ENCODE measurements at regions not wholly inside any gene's neighbourhood (a gene's known extent, or its start where the extent isn't known, plus 50 kb on each side); places are given as distances from the start of the nearest gene placed in this dataset.

- H3K27ac ChIP-seq, result no peak overlapping the region
- no peak for DNase-seq (ENCODE audit: low read depth, low spot score)
These were observed 98.1 kb upstream of the PIEZO2 start for GRCh38 chr18:11247381-11247970.

GRCh38 chr18:11246495-11247300, 97.3 kb upstream of the PIEZO2 start:
- no peak overlapping the region for H3K27ac ChIP-seq
- no peak for DNase-seq (ENCODE audit: low read depth, low spot score)

- no peak overlapping the region for H3K27ac ChIP-seq
- no peak for DNase-seq (ENCODE audit: low read depth, low spot score)
These were observed 96.5 kb upstream of the PIEZO2 start for GRCh38 chr18:11245879-11246278.

GRCh38 chr18:11237484-11237883, 88.1 kb upstream of the PIEZO2 start:
- no peak for DNase-seq (ENCODE audit: low read depth, low spot score)
- H3K27ac ChIP-seq, result no peak overlapping the region

GRCh38 chr18:11237066-11237465, 87.7 kb upstream of the PIEZO2 start:
- H3K27ac ChIP-seq, result no peak overlapping the region
- DNase-seq (ENCODE audit: low read depth, low spot score), result no peak

- DNase-seq (ENCODE audit: low read depth, low spot score), result no peak
- H3K27ac ChIP-seq, result no peak overlapping the region
These were observed 74.8 kb upstream of the PIEZO2 start for GRCh38 chr18:11224153-11224552.

- no peak overlapping the region for H3K27ac ChIP-seq
- no peak for DNase-seq (ENCODE audit: low read depth, low spot score)
These were observed 70.2 kb upstream of the PIEZO2 start for GRCh38 chr18:11219571-11219970.

- H3K27ac ChIP-seq, result no peak overlapping the region
These were observed 65.8 kb upstream of the PIEZO2 start for GRCh38 chr18:11215216-11215615.

GRCh38 chr18:11204020-11204419, 54.7 kb upstream of the PIEZO2 start:
- no peak for DNase-seq (ENCODE audit: low read depth, low spot score)
- no peak overlapping the region for H3K27ac ChIP-seq

More at GRCh38 chr18:11215216-11215615, 65.8 kb upstream of the PIEZO2 start:
- DNase-seq (ENCODE audit: low read depth, low spot score), result no peak

GRCh38 chr18:11199477-11199876, 50.1 kb upstream of the PIEZO2 start:
- DNase-seq (ENCODE audit: low read depth, low spot score), result no peak
- H3K27ac ChIP-seq, result no peak overlapping the region

Data from epithelial cell of prostate (primary cell).